PC-9 (cell line): ENCODE measurements at regions not wholly inside any gene's neighbourhood (a gene's known extent, or its start where the extent isn't known, plus 50 kb on each side); places are given as distances from the start of the nearest gene placed in this dataset.

Experiments used
- BruUV-seq: library from RNA; stranded (reverse); fragments of 400-500 nt; replicated peaks from 2 replicates; lab custom pipeline; 2021; lab: Mats Ljungman, UMichigan
- CTCF ChIA-PET: fragments of 300-600 bp; sonication (Branson Sonifier 250); formaldehyde crosslinking; loops from one replicate; lab custom pipeline; 2022; ENCODE audit warnings: antibody characterized with exemption; lab: Charles Lee
- POLR2A ChIA-PET: fragments of 300-600 bp; sonication (Branson Sonifier 250); formaldehyde crosslinking; loops from one replicate; lab custom pipeline; 2022; ENCODE audit warnings: antibody characterized with exemption; ENCODE audit not compliant: unreplicated experiment; lab: Charles Lee
- DNase-seq, 2 experiments: peaks; one replicate each; pipeline versions ENCODE4 v3.0.0 to v3.0.0-alpha.2; 2015 to 2022; ENCODE audit warnings: mixed read lengths in 1 of 2
- H2AFZ ChIP-seq: fragments of 200-600 bp; sonication (generic); 2 replicates; pipeline ENCODE4 v1.8.1; 2017; ENCODE audit warnings: antibody characterized with exemption
- H3F3A ChIP-seq: fragments of 200-600 bp; sonication (generic); 2 replicates; pipeline ENCODE4 v1.8.1; 2017; ENCODE audit warnings: antibody characterized with exemption, mild to moderate bottlenecking, low read depth; ENCODE audit not compliant: insufficient read depth
- H3K27ac ChIP-seq: fragments of 200-600 bp; sonication (generic); 2 replicates; pipeline ENCODE4 v1.6.1; 2016; ENCODE audit warnings: mixed run types
- H3K27me3 ChIP-seq: fragments of 200-600 bp; sonication (generic); 2 replicates; pipeline ENCODE4 v1.6.1; 2016; ENCODE audit warnings: low read depth, mixed run types; ENCODE audit not compliant: insufficient read depth
- H3K36me3 ChIP-seq: fragments of 200-600 bp; sonication (generic); 2 replicates; pipeline ENCODE4 v1.6.1; 2016; ENCODE audit warnings: low read depth, mixed run types
- H3K4me1 ChIP-seq: fragments of 200-600 bp; sonication (generic); replicated peaks from 2 replicates; pipeline ENCODE4 v1.6.1; 2016; ENCODE audit warnings: mixed run types; ENCODE audit not compliant: insufficient read depth
- H3K4me2 ChIP-seq: fragments of 200-600 bp; sonication (generic); 2 replicates; pipeline ENCODE4 v1.6.1; 2017; ENCODE audit warnings: mixed run types
- H3K4me3 ChIP-seq: fragments of 200-600 bp; sonication (generic); 2 replicates; pipeline ENCODE4 v1.6.1; 2016; ENCODE audit warnings: mixed run types
- H3K79me2 ChIP-seq: fragments of 200-600 bp; sonication (generic); 2 replicates; pipeline ENCODE4 v1.6.1; 2017; ENCODE audit warnings: low read depth, mixed run types
- H3K9me2 ChIP-seq: fragments of 200-600 bp; sonication (generic); 2 replicates; pipeline ENCODE4 v1.8.1; 2017; ENCODE audit warnings: mild to moderate bottlenecking; ENCODE audit not compliant: insufficient read depth
- H3K9me3 ChIP-seq: fragments of 200-600 bp; sonication (generic); 2 replicates; pipeline ENCODE4 v1.8.1; 2016; ENCODE audit warnings: low read depth; ENCODE audit not compliant: insufficient read depth
- H4K20me1 ChIP-seq: fragments of 200-600 bp; sonication (generic); 2 replicates; pipeline ENCODE4 v1.8.1; 2017; ENCODE audit not compliant: insufficient read depth
- CTCF ChIP-seq: fragments of 200-600 bp; sonication (generic); conservative IDR thresholded peaks from 2 replicates; pipeline ENCODE4 v1.6.1; 2017; ENCODE audit warnings: mixed run types, antibody characterized with exemption, mild to moderate bottlenecking, moderate library complexity
- EZH2 ChIP-seq: fragments of 200-600 bp; sonication (generic); IDR thresholded peaks from 2 replicates; pipeline ENCODE4 v1.8.0; 2017; ENCODE audit warnings: antibody characterized with exemption, low read depth
- intact Hi-C: fragments of 100-400 bp; cut with micrococcal nuclease; formaldehyde crosslinking; loops from one replicate; pipeline ENCODE4 v1.10.0; 2022; ENCODE audit not compliant: unreplicated experiment

- BruUV-seq: no TSS peak
- Histone ChIP-seq H3K27ac (no peak overlapping the region), H3K4me3 (no peak overlapping the region), H3F3A (no peaks in the 10 kb centered on the region), H3K27me3 (peaks cover 71% of the 10 kb centered on the region), H2AFZ (no peak overlapping the region), H3K4me2 (no peak overlapping the region), H3K9me3 (no peaks in the 10 kb centered on the region), H3K9me2 (no peaks in the 10 kb centered on the region), H3K79me2 (no peaks in the 10 kb centered on the region), H3K4me1 (no peaks in the 10 kb centered on the region), H4K20me1 (no peaks in the 10 kb centered on the region), H3K36me3 (no peaks in the 10 kb centered on the region)
- intact Hi-C loops: no loop called here
- no peak for TF ChIP-seq EZH2
- no peak for TF ChIP-seq CTCF
- CTCF ChIA-PET: no interaction called here
- no peak for DNase-seq
- POLR2A ChIA-PET: no interaction called here
Measured at GRCh38 chr9:131805803-131806202, 65.9 kb upstream of the RAPGEF1 start.

GRCh38 chr9:131804826-131805225 is 65.0 kb upstream of the RAPGEF1 start:
- CTCF ChIA-PET: no interaction called here
- Histone ChIP-seq H3K79me2 (no peaks in the 10 kb centered on the region), H3K9me2 (no peaks in the 10 kb centered on the region), H3K4me3 (no peak overlapping the region), H3K9me3 (no peaks in the 10 kb centered on the region), H4K20me1 (no peaks in the 10 kb centered on the region), H2AFZ (no peak overlapping the region), H3F3A (no peaks in the 10 kb centered on the region), H3K36me3 (no peaks in the 10 kb centered on the region), H3K27ac (no peak overlapping the region), H3K4me1 (no peaks in the 10 kb centered on the region), H3K4me2 (no peak overlapping the region), H3K27me3 (peaks cover 68% of the 10 kb centered on the region)
- BruUV-seq: no TSS peak
- TF ChIP-seq CTCF: no peak
- TF ChIP-seq EZH2: no peak
- no peak for DNase-seq
- intact Hi-C loops: no loop called here
- POLR2A ChIA-PET: no interaction called here

GRCh38 chr9:131803758-131804411 is 64.0 kb upstream of the RAPGEF1 start:
- Histone ChIP-seq H4K20me1 (no peaks in the 10 kb centered on the region), H3K9me2 (no peaks in the 10 kb centered on the region), H3K4me3 (no peak overlapping the region), H3K9me3 (no peaks in the 10 kb centered on the region), H3K27ac (no peak overlapping the region), H3K36me3 (no peaks in the 10 kb centered on the region), H3K4me2 (no peak overlapping the region), H3K79me2 (no peaks in the 10 kb centered on the region), H3K4me1 (no peaks in the 10 kb centered on the region), H2AFZ (no peak overlapping the region), H3K27me3 (peaks cover 59% of the 10 kb centered on the region), H3F3A (no peaks in the 10 kb centered on the region)
- no peak for TF ChIP-seq EZH2
- no peak for TF ChIP-seq CTCF
- intact Hi-C loops: no loop called here
- no TSS peak for BruUV-seq
- ChIA-PET CTCF (interaction anchor here (0.5 kb wide), 1 partner anchor 361 kb away, joined by 3 read pairs; no protein-coding TSS in a partner anchor), POLR2A (no interaction called here)
- no peak for DNase-seq
